ENCODE measurements at regions not wholly inside any gene's neighbourhood (a gene's known extent, or its start where the extent isn't known, plus 50 kb on each side); places are given as distances from the start of the nearest gene placed in this dataset.

GRCh38 chr18:6668836-6669235, 60.7 kb upstream of the ARHGAP28 start:
- H4K20me1 ChIP-seq = no peaks in the 10 kb centered on the region
- H3K9me3 ChIP-seq (replicated peaks in 1 of 11) = no peaks in the 10 kb centered on the region
- no peak overlapping the region for H3K4me3 ChIP-seq
- H3K4me2 ChIP-seq = no peak overlapping the region
- TF ChIP-seq Cebpa-rat (IDR thresholded peaks at IDR 0.05) = no peak
- H3K27ac ChIP-seq = no peak overlapping the region
- no peak overlapping the region for H3K9ac ChIP-seq
- no peaks in the 10 kb centered on the region for H3K27me3 ChIP-seq
- no peaks in the 10 kb centered on the region for H3K4me1 ChIP-seq
- H3K36me3 ChIP-seq = no peaks in the 10 kb centered on the region

- TF ChIP-seq Cebpa-rat (IDR thresholded peaks at IDR 0.05) = no peak
- Histone ChIP-seq H3K9me3 (replicated peaks in 1 of 11) (no peaks in the 10 kb centered on the region), H3K36me3 (no peaks in the 10 kb centered on the region), H3K27ac (no peak overlapping the region), H4K20me1 (no peaks in the 10 kb centered on the region), H3K27me3 (no peaks in the 10 kb centered on the region), H3K4me2 (no peak overlapping the region), H3K4me1 (no peaks in the 10 kb centered on the region), H3K4me3 (no peak overlapping the region), H3K9ac (no peak overlapping the region)
These were observed 56.7 kb upstream of the ARHGAP28 start for GRCh38 chr18:6672821-6673308.

- no peak overlapping the region for H3K4me3 ChIP-seq
- H3K4me2 ChIP-seq = no peak overlapping the region
- H3K27ac ChIP-seq = no peak overlapping the region
- TF ChIP-seq Cebpa-rat (IDR thresholded peaks at IDR 0.05) = no peak
- H3K27me3 ChIP-seq = no peaks in the 10 kb centered on the region
- no peaks in the 10 kb centered on the region for H4K20me1 ChIP-seq
- H3K4me1 ChIP-seq = no peaks in the 10 kb centered on the region
- H3K9ac ChIP-seq = no peak overlapping the region
- no peaks in the 10 kb centered on the region for H3K36me3 ChIP-seq
- H3K9me3 ChIP-seq (replicated peaks in 1 of 11) = no peaks in the 10 kb centered on the region
These were observed 52.4 kb upstream of the ARHGAP28 start for GRCh38 chr18:6677086-6677485.

- H3K27me3 ChIP-seq = no peaks in the 10 kb centered on the region
- no peak for TF ChIP-seq Cebpa-rat (IDR thresholded peaks at IDR 0.05)
These were observed 50.3 kb upstream of the ARHGAP28 start for GRCh38 chr18:6679201-6679600.

More at GRCh38 chr18:6679201-6679600, 50.3 kb upstream of the ARHGAP28 start:
- Histone ChIP-seq H3K4me2 (no peak overlapping the region), H3K9me3 (replicated peaks in 1 of 11) (no peaks in the 10 kb centered on the region), H3K9ac (no peak overlapping the region), H3K4me1 (no peaks in the 10 kb centered on the region), H3K36me3 (no peaks in the 10 kb centered on the region), H3K27ac (no peak overlapping the region), H4K20me1 (no peaks in the 10 kb centered on the region), H3K4me3 (no peak overlapping the region)
